PC-3 (cell line): ENCODE measurements at regions not wholly inside any gene's neighbourhood (a gene's known extent, or its start where the extent isn't known, plus 50 kb on each side); places are given as distances from the start of the nearest gene placed in this dataset.

Experiments
- EZH2 ChIP-seq: fragments of 300-600 bp; sonication (generic); IDR thresholded peaks from one replicate; pipeline ENCODE4 v1.6.1; 2017; ENCODE audit warnings: antibody characterized with exemption, mild to moderate bottlenecking, low read length; ENCODE audit not compliant: unreplicated experiment
- EZH2phosphoT487 ChIP-seq: fragments of 300-600 bp; sonication (generic); IDR thresholded peaks from 2 replicates; pipeline ENCODE4 v1.6.1; 2018; ENCODE audit warnings: mild to moderate bottlenecking, antibody characterized with exemption, low read length, borderline replicate concordance
- TF ChIP-seq, protein P1 (sequence below): fragments of 300-600 bp; sonication (generic); conservative IDR thresholded peaks from 2 replicates; pipeline ENCODE4 v1.5.1; 2017; ENCODE audit warnings: antibody characterized with exemption, low read depth, mild to moderate bottlenecking, low read length

DNA sequence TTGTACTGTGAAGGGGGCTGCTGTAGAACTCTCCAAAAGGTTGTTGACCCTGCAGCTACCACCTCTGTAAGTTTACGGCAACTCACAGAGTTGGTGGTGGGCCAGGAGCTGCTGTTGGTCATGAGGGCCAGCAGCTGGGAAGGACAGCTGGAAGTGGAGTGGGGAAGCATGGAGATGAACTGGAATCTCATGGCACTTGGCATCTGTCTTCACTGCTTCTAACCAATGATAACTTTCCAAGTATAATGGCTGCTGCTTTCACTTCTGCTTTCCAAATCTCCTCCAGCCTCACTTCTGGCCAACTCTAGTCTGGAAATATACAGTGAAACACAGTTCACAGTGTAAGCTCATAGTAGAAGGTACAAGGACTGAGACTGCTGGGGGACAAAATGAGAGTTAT, 126.5 kb upstream of the INTU start:
- TF ChIP-seq, protein P1, sequence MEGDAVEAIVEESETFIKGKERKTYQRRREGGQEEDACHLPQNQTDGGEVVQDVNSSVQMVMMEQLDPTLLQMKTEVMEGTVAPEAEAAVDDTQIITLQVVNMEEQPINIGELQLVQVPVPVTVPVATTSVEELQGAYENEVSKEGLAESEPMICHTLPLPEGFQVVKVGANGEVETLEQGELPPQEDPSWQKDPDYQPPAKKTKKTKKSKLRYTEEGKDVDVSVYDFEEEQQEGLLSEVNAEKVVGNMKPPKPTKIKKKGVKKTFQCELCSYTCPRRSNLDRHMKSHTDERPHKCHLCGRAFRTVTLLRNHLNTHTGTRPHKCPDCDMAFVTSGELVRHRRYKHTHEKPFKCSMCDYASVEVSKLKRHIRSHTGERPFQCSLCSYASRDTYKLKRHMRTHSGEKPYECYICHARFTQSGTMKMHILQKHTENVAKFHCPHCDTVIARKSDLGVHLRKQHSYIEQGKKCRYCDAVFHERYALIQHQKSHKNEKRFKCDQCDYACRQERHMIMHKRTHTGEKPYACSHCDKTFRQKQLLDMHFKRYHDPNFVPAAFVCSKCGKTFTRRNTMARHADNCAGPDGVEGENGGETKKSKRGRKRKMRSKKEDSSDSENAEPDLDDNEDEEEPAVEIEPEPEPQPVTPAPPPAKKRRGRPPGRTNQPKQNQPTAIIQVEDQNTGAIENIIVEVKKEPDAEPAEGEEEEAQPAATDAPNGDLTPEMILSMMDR = no peak
- TF ChIP-seq EZH2 (no peak), EZH2phosphoT487 (no peak)
